ENCODE measurements at regions not wholly inside any gene's neighbourhood (a gene's known extent, or its start where the extent isn't known, plus 50 kb on each side); places are given as distances from the start of the nearest gene placed in this dataset.

DNA sequence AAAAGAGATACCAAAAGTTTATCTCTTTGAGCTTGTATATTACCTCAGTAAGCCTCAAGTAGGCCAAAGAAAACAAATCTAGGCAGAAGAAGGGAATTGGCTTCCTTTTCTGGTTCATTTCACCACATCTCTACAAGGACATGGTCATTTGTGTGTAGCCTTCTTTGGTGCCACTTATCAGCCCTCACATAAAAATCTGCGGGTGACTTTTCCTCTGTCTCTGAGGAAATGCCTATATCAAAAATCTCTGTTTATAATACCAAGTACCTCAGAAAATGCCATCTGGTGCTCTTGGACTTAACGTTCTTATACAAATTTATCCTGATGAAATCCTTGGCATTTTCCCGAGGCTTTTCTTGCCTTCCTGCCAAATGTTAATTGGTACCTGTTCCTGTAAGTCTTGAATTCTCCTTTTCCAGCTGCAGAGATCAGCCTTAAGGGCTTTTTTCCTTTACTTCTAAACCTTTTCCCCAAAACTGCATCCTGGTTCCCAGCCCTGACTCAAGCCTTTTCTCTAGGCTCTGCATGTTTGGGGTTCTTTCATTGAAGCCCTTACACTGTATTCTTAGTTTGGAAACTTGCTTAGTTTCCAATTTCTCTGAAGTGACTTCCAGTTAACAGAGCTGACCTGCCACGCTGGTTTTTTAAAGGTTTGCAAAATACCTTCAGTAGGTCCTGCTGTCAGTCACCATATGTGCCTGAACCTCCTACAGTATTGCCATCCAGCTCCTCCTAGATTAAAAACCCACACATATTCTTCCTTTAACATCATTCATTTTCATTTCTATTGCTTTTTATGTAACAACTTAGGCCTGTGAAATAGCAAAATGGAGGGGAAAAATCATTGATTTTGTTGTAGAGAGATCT is 191.2 kb upstream of the PREP start:
- Histone ChIP-seq H3K27ac (peak overlapping the region; percentile 42 to 53), H3K36me3 (no peaks in the 10 kb centered on the region), H3K4me3 (no peak overlapping the region), H3K4me1 (peaks cover 0 to 5% of the 10 kb centered on the region in 2 donors), H3K9me3 (no peaks in the 10 kb centered on the region), H3K27me3 (no peaks in the 10 kb centered on the region)
- no peak for TF ChIP-seq POLR2A (IDR thresholded peaks at IDR 0.05)
- TF ChIP-seq, protein P1, sequence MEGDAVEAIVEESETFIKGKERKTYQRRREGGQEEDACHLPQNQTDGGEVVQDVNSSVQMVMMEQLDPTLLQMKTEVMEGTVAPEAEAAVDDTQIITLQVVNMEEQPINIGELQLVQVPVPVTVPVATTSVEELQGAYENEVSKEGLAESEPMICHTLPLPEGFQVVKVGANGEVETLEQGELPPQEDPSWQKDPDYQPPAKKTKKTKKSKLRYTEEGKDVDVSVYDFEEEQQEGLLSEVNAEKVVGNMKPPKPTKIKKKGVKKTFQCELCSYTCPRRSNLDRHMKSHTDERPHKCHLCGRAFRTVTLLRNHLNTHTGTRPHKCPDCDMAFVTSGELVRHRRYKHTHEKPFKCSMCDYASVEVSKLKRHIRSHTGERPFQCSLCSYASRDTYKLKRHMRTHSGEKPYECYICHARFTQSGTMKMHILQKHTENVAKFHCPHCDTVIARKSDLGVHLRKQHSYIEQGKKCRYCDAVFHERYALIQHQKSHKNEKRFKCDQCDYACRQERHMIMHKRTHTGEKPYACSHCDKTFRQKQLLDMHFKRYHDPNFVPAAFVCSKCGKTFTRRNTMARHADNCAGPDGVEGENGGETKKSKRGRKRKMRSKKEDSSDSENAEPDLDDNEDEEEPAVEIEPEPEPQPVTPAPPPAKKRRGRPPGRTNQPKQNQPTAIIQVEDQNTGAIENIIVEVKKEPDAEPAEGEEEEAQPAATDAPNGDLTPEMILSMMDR (IDR thresholded peaks at IDR 0.05): no peak
- intact Hi-C loops (cut with DNase I; ENCODE audit: low total_unique reads): no loop called here
- no peak for DNase-seq

DNA sequence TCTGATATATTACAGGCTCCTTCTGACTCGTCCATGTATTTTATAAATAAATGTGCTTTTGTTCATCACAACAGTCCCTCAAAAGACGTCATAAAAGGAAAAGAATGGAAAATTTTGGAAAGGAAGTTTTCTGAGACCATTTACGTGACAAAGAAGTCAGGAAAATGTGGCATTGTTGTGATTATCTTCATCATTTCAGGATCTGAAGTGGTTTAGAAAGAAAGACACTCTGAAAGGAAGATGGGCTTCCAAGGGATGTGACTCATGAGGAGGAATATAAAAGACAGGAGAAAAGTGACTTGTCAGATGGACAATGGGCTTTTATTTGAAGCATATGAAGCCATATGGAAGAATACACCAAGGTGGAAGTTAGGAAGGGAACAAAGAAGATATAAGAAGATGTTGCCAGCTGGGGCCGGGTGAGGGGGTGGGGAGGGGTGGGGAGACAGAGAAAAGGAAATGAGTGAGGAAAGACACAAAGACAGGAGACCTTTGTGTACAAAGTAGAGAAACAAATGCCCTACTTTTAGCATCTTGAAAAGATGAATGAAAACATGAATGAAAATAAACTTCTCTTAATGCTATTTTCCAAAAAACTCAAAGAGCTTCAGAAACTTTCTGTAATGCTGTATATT is 190.3 kb upstream of the PREP start:
- Histone ChIP-seq H3K4me1 (peaks cover 0 to 5% of the 10 kb centered on the region in 2 donors), H3K9me3 (no peaks in the 10 kb centered on the region), H3K27me3 (no peaks in the 10 kb centered on the region), H3K4me3 (no peak overlapping the region), H3K36me3 (no peaks in the 10 kb centered on the region), H3K27ac (peak overlapping the region; percentile 42 to 53)
- intact Hi-C loops (cut with DNase I; ENCODE audit: low total_unique reads): no loop called here
- DNase-seq: no peak
- TF ChIP-seq, protein P1 (IDR thresholded peaks at IDR 0.05): no peak
- TF ChIP-seq POLR2A (IDR thresholded peaks at IDR 0.05): no peak

DNA sequence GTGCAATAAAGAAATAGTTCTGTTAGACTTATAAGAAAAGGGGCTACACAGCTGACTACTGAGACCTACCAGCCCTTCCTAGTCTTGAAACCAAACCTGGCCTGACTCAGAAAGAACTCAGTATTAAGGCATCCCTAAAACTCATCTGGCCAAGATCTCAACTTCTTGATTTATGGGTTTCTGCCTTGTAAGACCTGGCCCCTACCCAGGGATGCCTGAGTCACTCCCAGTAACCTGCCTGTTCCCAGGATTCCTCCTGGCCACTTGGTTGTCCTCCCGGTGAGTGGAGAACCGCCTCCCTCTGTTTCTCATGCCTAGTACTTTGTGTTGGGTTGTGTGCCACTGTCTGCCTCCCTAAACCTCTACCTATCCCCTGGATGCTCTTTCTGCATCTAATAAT is 189.4 kb upstream of the PREP start:
- H3K27ac ChIP-seq: peak overlapping the region in 1 of 2 donors; percentile 53
- intact Hi-C loops (cut with DNase I; ENCODE audit: low total_unique reads): no loop called here
- H3K4me1 ChIP-seq: peaks cover 0 to 5% of the 10 kb centered on the region in 2 donors
- no peak overlapping the region for H3K4me3 ChIP-seq
- no peaks in the 10 kb centered on the region for H3K36me3 ChIP-seq
- TF ChIP-seq, protein P1 (IDR thresholded peaks at IDR 0.05): no peak
- no peak for TF ChIP-seq POLR2A (IDR thresholded peaks at IDR 0.05)
- no peaks in the 10 kb centered on the region for H3K27me3 ChIP-seq
- peak; percentile 69 to 85 for DNase-seq
- H3K9me3 ChIP-seq: no peaks in the 10 kb centered on the region

DNA sequence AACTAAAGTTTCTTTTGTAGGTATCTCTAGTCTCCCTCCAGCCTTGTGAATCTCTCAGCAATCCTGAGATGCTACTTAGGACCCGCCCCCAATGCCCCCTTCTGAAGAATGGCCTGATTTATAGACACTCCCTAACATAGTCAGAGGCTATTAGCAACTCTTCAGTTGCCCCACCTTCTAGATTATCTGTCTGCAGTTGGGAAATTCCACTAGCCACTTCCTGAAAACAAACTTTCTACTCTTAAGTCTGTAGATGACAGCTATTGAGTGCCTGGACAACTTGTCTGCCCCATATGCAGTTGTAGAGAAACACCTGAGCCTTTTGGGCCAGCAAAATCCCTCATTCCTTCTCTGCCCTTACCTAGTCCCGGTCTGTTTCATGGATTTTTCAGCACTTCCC is 188.2 kb upstream of the PREP start:
- no peak for DNase-seq
- H3K9me3 ChIP-seq: no peaks in the 10 kb centered on the region
- H3K27ac ChIP-seq: no peak overlapping the region
- TF ChIP-seq POLR2A (IDR thresholded peaks at IDR 0.05): no peak
- TF ChIP-seq, protein P1 (IDR thresholded peaks at IDR 0.05): no peak
- peaks cover 0 to 5% of the 10 kb centered on the region in 2 donors for H3K4me1 ChIP-seq
- H3K4me3 ChIP-seq: no peak overlapping the region
- intact Hi-C loops (cut with DNase I; ENCODE audit: low total_unique reads): no loop called here
- H3K36me3 ChIP-seq: no peaks in the 10 kb centered on the region
- no peaks in the 10 kb centered on the region for H3K27me3 ChIP-seq

DNA sequence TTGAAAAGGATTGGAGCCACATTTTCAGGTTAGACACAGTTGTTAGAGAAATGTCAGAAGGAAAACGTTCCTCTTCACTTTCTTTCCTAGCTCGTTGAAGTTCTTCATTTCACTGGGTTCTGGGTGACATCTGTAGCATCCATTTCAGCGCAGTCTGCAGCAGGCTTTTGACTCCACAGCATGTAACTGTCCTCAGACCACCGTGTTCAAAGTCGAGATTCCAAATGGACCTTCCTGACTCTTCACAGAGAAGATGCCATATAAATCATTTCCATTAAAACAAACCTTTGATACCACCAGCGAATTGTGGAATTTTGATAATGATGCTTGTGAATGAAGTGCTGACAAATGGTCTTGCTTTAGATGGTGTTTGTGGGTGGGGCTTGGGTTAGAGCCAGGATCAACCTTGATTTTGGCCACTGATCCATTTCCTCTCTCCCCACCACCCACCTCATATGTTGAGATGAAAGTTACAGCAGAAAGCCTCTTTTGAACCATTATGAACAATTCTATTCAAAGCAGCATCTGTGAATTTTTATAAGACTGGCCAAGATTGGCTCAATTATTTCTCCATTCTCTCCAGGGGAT is 185.3 kb upstream of the PREP start:
- TF ChIP-seq, protein P1 (IDR thresholded peaks at IDR 0.05): no peak
- TF ChIP-seq POLR2A (IDR thresholded peaks at IDR 0.05): no peak
- Histone ChIP-seq H3K4me1 (no peaks in the 10 kb centered on the region), H3K27me3 (no peaks in the 10 kb centered on the region), H3K27ac (no peak overlapping the region), H3K9me3 (no peaks in the 10 kb centered on the region), H3K36me3 (no peaks in the 10 kb centered on the region), H3K4me3 (no peak overlapping the region)
- intact Hi-C loops (cut with DNase I; ENCODE audit: low total_unique reads): no loop called here
- DNase-seq: no peak
